Aorta (tissue), 5 donors: ENCODE measurements at regions not wholly inside any gene's neighbourhood (a gene's known extent, or its start where the extent isn't known, plus 50 kb on each side); places are given as distances from the start of the nearest gene placed in this dataset.

ENCODE experiments used
- ATAC-seq: fragments of 200-7000 bp; cut with Tn5 transposase; one replicate; pipeline ENCODE4 v1.9.1; 2022; ENCODE audit warnings: moderate library complexity; ENCODE audit not compliant: low FRiP score
- DNase-seq, 2 donors: peaks; one replicate each; pipeline ENCODE4 v3.0.0-alpha.2; 2020
- H3K27ac ChIP-seq, 2 donors: one replicate each; pipeline ENCODE4 v1.5.1; 2013; ENCODE audit warnings: low read length in 2 of 2, mild to moderate bottlenecking in 2 of 2, moderate library complexity in 2 of 2, control low read depth in 1 of 2, inconsistent platforms in 1 of 2, low read depth in 1 of 2
- H3K27me3 ChIP-seq, 2 donors: one replicate each; pipeline ENCODE4 v1.6.1; 2013; ENCODE audit warnings: control low read depth in 1 of 2, low read length in 1 of 2, mild to moderate bottlenecking in 1 of 2, moderate library complexity in 1 of 2; ENCODE audit not compliant: insufficient read depth in 2 of 2, control insufficient read depth in 1 of 2
- H3K36me3 ChIP-seq, 2 donors: one replicate each; pipeline ENCODE4 v1.6.1; 2013; ENCODE audit warnings: control low read depth in 1 of 2, low read length in 1 of 2, mild to moderate bottlenecking in 1 of 2; ENCODE audit not compliant: insufficient read depth in 2 of 2, control insufficient read depth in 1 of 2
- H3K4me1 ChIP-seq, 2 donors: one replicate each; pipeline ENCODE4 v1.6.1; 2013; ENCODE audit warnings: low read length in 2 of 2, control low read depth in 1 of 2, mild to moderate bottlenecking in 1 of 2, moderate library complexity in 1 of 2; ENCODE audit not compliant: insufficient read depth in 2 of 2, control insufficient read depth in 1 of 2
- H3K4me3 ChIP-seq, 2 donors: one replicate each; pipeline ENCODE4 v1.5.1; 2013; ENCODE audit warnings: low read length in 2 of 2, control low read depth in 1 of 2, mild to moderate bottlenecking in 1 of 2
- H3K9me3 ChIP-seq: one replicate; pipeline ENCODE4 v1.6.1; 2013; ENCODE audit warnings: mild to moderate bottlenecking, low read length; ENCODE audit not compliant: control insufficient read depth
- WGBS, 2 donors: extraction: QIAGEN DNeasy Blood & Tissue Kit; methylation state at CpG; one replicate each; pipeline ENCODE4 v1.1.7; 2013; 5-methylcytosine and 5-hydroxymethylcytosine counted together
- intact Hi-C, 2 donors: fragments of 100-400 bp; cut with DNase I; formaldehyde crosslinking; loops; one replicate each; pipeline versions ENCODE4 v1.14.2 to v1.15.0; 2022
- donor health status: healthy with polysubstance abuse.
- donor health status: Bipolar disorder and iron deficiency.
- donor health status: DM: no; HTN: no; CAD: no.
- donor health status: DM: no; HTN: no; CAD: no.
- donor health status: DM: yes; HTN: yes; CAD: no.

DNA sequence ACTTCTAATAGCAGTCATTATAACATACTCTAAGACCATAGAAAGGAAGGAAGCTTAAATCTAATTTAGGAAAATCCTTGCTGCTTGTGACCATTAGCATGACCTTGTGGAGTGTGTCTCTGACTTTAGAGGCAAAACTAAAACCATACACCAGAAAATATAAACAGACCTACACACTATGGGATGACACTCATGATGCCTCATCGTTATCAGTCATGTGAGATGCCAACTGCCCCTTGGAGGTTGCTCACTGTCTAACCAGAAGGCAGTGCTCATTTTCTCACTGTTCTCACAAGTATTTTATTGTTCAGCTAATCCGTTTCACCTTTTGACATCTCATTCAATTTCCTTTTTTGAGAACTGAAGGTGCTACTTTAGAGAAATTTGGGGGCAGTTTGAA is 376.9 kb downstream of the RND3 start:
- Histone ChIP-seq H3K27ac (no peak overlapping the region), H3K27me3 (no peaks in the 10 kb centered on the region), H3K9me3 (no peaks in the 10 kb centered on the region), H3K4me1 (no peaks in the 10 kb centered on the region), H3K36me3 (no peaks in the 10 kb centered on the region), H3K4me3 (no peak overlapping the region)
- no peak for DNase-seq
- intact Hi-C loops: no loop called here
- ATAC-seq: no peak
- 90 to 91% methylated on average over 2 of the region's 2 CpGs for WGBS, 2 donors

DNA sequence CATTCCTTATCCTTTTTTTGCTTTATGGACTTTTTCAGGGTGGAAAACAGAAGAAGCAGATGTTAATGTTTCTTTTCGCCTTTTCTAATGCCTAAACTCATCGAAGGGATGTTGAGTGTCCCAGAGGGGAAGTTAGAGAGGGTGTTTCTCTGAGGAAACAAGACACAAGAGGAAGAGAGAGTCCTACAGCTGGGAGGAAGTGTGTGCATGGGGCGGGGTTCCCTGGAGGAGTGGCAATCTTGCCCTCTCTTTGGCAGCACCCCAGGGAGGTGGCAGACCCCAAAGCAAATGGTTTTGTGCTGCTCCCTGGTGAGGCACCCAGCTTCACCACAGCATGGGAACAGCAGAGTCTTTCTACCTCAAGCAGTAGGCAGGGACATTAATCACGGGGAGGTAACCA is 377.6 kb downstream of the RND3 start:
- ATAC-seq (no peak), DNase-seq (no peak)
- Histone ChIP-seq H3K4me3 (no peak overlapping the region), H3K4me1 (no peaks in the 10 kb centered on the region), H3K9me3 (no peaks in the 10 kb centered on the region), H3K27me3 (no peaks in the 10 kb centered on the region), H3K27ac (no peak overlapping the region), H3K36me3 (no peaks in the 10 kb centered on the region)
- 79% methylated on average over 4 of the region's 4 CpGs for WGBS, 2 donors
- intact Hi-C loops: no loop called here

GRCh38 chr2:150109028-150109427 is 378.4 kb downstream of the RND3 start:
- Histone ChIP-seq H3K27me3 (no peaks in the 10 kb centered on the region), H3K4me1 (no peaks in the 10 kb centered on the region), H3K36me3 (no peaks in the 10 kb centered on the region), H3K4me3 (no peak overlapping the region), H3K27ac (no peak overlapping the region), H3K9me3 (no peaks in the 10 kb centered on the region)
- intact Hi-C loops: no loop called here
- ATAC-seq: no peak
- DNase-seq: no peak
- WGBS, 2 donors: 77 to 83% methylated on average over 3 of the region's 3 CpGs

GRCh38 chr2:150107816-150108215 is 379.7 kb downstream of the RND3 start:
- no peaks in the 10 kb centered on the region for H3K9me3 ChIP-seq
- DNase-seq (no peak), ATAC-seq (no peak)
- H3K27me3 ChIP-seq: no peaks in the 10 kb centered on the region
- H3K36me3 ChIP-seq: no peaks in the 10 kb centered on the region
- no peak overlapping the region for H3K4me3 ChIP-seq
- WGBS, 2 donors: 87 to 88% methylated on average over 2 of the region's 2 CpGs
- intact Hi-C loops: no loop called here
- H3K4me1 ChIP-seq: no peaks in the 10 kb centered on the region
- H3K27ac ChIP-seq: no peak overlapping the region

GRCh38 chr2:150107170-150107569 is 380.3 kb downstream of the RND3 start:
- Histone ChIP-seq H3K36me3 (no peaks in the 10 kb centered on the region), H3K27me3 (no peaks in the 10 kb centered on the region), H3K9me3 (no peaks in the 10 kb centered on the region), H3K27ac (no peak overlapping the region), H3K4me1 (no peaks in the 10 kb centered on the region), H3K4me3 (no peak overlapping the region)
- DNase-seq (no peak), ATAC-seq (no peak)
- WGBS, 2 donors: 34 to 37% methylated on average over 1 of the region's 1 CpG
- intact Hi-C loops: no loop called here

GRCh38 chr2:150101947-150102346 is 385.5 kb downstream of the RND3 start:
- Histone ChIP-seq H3K4me1 (no peaks in the 10 kb centered on the region), H3K9me3 (no peaks in the 10 kb centered on the region), H3K27ac (no peak overlapping the region), H3K4me3 (no peak overlapping the region), H3K27me3 (no peaks in the 10 kb centered on the region), H3K36me3 (no peaks in the 10 kb centered on the region)
- intact Hi-C loops: no loop called here
- no peak for ATAC-seq
- WGBS, 2 donors: 72 to 77% methylated on average over 2 of the region's 2 CpGs
- DNase-seq: no peak

GRCh38 chr2:150100834-150101233 is 386.6 kb downstream of the RND3 start:
- no peak for DNase-seq
- Histone ChIP-seq H3K36me3 (no peaks in the 10 kb centered on the region), H3K4me3 (no peak overlapping the region), H3K9me3 (no peaks in the 10 kb centered on the region), H3K27me3 (no peaks in the 10 kb centered on the region), H3K4me1 (no peaks in the 10 kb centered on the region), H3K27ac (no peak overlapping the region)
- ATAC-seq: no peak
- intact Hi-C loops: no loop called here

DNA sequence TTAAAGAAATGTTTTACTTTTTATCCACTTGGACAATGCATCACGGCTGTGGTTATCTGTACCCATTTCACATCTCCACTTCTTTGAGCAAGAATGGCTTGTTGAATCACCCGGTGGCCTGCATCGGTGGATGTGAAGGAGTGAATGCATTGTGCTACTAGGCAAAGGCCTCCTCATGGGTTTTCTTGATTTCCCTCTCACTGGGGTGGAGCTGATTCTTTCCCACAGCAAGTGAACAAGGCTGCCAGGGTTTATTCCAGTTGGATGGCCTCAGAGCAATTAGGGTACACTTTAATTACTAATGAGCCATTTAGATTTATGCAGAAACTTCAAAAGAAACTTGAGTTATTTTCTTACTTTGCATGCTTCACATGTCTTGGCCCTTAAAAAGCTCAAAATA is 387.1 kb downstream of the RND3 start:
- WGBS, 2 donors: 98 to 99% methylated on average over 3 of the region's 3 CpGs
- no peak for ATAC-seq
- intact Hi-C loops: no loop called here
- Histone ChIP-seq H3K27ac (no peak overlapping the region), H3K27me3 (no peaks in the 10 kb centered on the region), H3K4me1 (no peaks in the 10 kb centered on the region), H3K4me3 (no peak overlapping the region), H3K9me3 (no peaks in the 10 kb centered on the region), H3K36me3 (no peaks in the 10 kb centered on the region)
- DNase-seq: no peak

DNA sequence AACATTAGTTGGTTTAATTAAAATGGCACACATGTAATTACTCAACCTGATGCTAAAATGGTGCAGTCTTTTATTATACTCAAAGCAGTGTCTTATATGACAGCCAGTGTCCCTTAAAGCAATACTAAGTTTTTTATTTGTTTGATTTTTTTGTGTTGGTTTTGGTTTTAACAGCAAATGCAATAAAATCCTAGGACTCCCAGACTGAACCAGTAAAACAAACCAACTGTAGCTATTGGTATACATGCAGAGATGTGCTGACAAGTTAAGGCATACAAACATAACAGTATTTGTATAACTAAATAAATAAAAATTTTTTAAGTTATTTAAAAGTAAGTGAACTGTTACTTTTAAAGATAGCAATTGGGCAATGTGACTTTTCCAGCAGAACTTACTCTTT is 387.7 kb downstream of the RND3 start:
- no peaks in the 10 kb centered on the region for H3K36me3 ChIP-seq
- no peak overlapping the region for H3K4me3 ChIP-seq
- no peaks in the 10 kb centered on the region for H3K27me3 ChIP-seq
- DNase-seq: no peak
- intact Hi-C loops: no loop called here
- H3K4me1 ChIP-seq: no peaks in the 10 kb centered on the region
- no peak for ATAC-seq
- no peaks in the 10 kb centered on the region for H3K9me3 ChIP-seq
- no peak overlapping the region for H3K27ac ChIP-seq
